ENCODE measurements at regions not wholly inside any gene's neighbourhood (a gene's known extent, or its start where the extent isn't known, plus 50 kb on each side); places are given as distances from the start of the nearest gene placed in this dataset.

GRCh38 chr4:74649193-74649592 is 145.1 kb downstream of the BTC start:
- DNase-seq (ENCODE audit: low read depth), result no peak

DNA sequence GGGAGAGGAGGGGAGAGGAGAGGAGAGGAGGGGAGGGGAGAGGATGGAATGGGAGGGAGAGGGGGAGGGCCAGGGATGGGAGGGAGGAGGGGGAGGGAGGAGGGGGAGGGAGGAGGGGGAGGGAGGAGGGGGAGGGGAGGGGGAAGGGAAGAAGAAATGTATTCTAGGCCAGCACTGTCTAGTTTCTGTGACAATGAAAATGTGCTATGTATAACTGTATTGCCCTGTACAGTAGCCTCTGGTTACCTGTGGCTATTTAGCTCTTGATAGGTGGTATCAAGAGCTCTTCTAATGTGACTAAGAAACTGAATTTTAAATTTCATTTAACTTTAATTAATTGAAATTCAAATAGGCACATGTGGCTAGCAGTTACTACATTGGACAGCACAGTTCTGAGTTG is 143.1 kb downstream of the BTC start:
- DNase-seq (ENCODE audit: low read depth), result no peak

GRCh38 chr4:74653331-74654229 is 140.7 kb downstream of the BTC start:
- no peak for DNase-seq (ENCODE audit: low read depth)

GRCh38 chr4:74654230-74654681 is 140.1 kb downstream of the BTC start:
- no peak for DNase-seq (ENCODE audit: low read depth)

DNA sequence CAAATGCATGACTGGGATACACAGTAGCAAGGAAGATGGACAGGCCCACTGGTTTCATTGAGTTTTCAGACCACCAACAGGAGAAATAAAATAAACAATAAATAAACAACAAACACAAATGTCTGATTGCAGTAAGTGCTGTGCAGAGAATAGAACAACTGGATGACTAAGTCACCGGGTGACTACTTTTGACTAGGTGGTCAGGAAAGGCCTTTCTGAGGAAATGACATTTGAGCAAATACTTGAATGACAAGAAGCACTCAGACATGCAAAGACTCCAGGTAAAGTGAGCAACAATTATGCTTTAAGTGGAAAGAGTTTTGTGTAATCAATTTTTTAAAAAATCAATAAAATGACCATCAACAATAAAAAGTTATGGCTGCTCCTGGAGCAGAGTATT is 137.7 kb downstream of the BTC start:
- no peak for DNase-seq (ENCODE audit: low read depth)

DNA sequence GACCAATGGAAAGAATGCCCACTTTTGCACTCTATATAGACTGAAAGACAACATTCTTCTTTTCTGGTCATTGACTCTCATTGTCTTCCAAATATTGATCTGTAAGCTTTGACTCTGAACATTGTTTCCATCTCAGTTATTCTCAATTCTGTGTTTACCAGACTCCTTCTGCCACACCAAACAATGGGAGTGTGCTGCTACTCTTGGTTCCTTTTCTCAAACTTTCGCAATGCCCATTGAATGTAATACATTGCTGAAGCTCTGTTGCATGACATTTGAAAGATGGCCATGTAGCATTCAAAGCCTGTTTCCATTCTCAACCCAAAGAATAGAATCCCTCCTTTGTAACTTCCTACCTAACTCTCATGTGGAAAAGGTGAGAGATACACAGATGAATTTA is 136.2 kb downstream of the BTC start:
- DNase-seq (ENCODE audit: low read depth), result no peak

DNA sequence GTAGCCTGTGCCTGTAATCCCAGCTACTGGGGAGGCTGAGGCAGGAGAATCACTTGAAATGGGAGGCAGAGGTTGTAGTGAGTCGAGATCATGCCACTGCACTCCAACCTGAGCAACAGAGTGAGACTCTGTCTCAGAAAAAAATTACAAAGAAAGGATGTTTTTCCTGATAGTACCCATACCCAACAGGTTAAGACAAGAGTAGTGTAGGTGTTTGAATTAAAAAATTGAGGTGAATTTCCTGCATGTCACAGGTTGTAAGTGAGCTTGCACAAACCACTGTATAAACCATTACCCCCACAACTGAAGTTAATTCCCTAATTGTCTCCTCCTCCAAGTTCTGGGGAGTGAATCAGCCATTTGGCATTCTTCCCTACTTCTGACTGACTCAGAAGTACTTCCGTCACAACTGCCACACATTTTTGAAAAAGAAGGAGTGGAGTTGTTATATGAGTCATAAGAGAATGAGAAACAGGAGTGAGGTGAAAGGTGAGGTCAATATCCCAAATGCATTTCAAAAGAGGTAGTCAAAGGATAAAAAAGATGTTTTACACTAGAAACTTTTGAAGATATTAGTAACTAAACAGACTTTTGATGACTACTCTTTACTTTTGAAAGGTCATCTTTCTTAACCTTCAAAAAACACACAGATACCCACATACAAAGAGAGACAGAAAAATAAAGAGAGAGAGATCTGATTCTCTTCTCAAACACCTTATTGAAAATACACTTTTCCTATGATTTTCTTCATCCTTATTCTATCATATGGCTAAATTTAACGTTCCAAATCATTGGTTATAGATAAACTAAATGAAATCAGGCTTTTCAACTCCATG is 134.5 kb downstream of the BTC start:
- DNase-seq (ENCODE audit: low read depth), result no peak

- no peak for DNase-seq (ENCODE audit: low read depth)
Measured at GRCh38 chr4:74660866-74661265, 133.5 kb downstream of the BTC start.

DNA sequence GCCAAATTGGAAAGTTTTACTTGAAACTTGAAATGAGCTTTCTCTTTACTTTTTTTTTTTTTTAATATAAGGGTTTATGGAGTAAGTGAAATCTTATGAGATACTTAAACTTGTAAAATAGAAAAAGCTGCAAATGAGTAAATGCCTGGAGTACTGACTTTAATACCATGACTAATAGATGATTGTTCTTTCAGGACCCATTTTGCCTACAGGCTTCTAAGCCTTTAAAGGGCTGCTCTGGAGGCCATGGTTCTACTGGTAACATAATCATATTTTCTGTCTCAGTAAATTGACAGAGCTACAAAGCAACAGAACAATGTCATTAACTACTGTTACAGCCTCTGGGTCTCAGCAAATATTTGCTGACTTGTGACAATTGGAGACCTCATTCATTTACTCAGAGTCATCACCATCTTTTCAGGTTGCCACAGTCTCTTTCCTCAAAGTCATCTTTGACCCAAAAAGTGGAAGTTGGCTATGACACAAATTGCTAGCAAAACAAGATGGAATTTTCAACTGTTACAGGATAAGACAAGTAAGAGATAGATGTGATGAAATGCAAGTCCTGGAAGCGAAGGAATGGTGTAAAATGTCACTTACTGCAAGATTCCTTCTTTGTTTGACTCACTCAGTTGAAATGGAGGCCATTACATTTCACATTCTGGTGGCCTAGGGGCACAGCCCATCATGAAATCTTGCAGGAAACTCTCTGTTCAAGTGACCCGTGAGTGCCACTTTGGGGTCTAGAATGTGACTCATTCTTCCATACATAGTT is 132.7 kb downstream of the BTC start:
- no peak for DNase-seq (ENCODE audit: low read depth)

DNA sequence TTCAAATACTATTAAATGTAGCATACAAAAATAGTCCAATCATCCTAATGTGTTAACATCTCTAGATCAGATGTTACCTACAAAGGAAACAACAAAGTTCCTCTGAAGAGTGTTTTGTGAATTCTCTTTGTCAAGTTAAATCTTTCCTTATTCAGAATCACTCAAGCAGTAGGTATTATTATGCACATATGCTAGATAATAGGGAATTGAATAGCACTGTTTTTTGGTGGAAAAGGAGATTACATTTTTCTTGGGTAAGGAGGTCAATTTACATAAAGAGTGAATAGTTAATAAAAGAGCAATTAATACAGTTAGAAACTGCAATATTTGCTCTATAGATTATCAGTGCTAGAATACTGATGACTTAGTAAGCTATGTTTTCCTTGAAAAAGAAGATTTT is 130.7 kb downstream of the BTC start:
- DNase-seq (ENCODE audit: low read depth), result no peak

GRCh38 chr4:74665346-74665745 is 129.0 kb downstream of the BTC start:
- no peak for DNase-seq (ENCODE audit: low read depth)

DNA sequence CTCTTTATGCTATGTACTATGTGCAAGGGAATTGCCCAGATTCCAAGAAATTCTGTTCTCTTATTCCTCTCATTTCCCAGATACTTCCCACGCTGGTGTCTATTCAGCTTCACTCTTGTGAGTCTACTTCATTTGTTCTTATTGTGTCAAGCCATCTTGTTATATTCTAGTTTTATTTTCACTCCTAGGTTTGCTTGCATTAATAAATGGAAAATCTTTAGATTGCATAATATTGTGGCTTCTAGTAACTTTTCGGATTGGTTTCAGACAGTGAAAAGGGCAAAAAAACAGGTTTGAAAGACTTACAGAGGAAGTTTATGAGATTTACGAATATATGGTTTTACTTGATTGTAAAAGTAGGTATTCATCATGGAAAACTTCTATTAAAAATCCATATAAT is 128.4 kb downstream of the BTC start:
- DNase-seq (ENCODE audit: low read depth), result no peak

DNA sequence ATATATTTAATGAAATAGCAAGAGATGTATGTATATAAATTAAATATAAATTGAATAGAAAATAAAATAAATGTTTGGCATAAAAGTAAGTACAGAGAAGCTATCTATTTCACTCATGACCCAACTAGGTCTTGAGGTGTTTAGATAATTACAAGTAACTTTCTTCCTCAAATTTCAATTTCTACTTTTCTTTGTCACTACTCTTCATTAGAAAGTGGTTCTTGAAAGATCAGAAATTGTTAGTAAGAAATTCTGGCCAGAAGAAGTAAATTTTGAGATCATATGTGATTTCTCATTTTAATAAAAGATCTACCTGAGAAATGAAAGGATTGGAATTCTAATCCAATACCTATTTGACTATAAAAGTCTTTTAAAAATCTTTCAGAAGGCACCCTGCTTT is 126.9 kb downstream of the BTC start:
- DNase-seq (ENCODE audit: low read depth), result no peak

GRCh38 chr4:74667944-74668343 is 126.4 kb downstream of the BTC start:
- no peak for DNase-seq (ENCODE audit: low read depth)

DNA sequence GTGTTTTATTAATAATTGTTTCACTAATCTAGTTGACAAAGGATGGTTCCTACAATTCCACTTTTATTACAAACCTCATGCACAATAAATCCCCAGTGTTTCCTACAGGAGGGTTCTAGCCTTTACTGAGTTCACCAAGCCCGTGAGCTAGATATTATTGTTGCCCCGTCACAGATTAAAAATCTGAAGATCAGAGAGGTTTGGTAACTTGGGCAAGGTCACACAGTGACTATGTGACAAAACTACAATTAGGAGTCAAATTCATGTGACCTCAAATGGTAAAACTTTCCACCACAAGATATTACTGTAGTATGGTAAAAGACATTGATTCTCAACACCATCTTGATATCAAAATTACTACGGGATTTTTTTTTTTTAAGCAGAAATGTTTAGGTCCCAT is 124.6 kb downstream of the BTC start:
- DNase-seq (ENCODE audit: low read depth), result no peak

GRCh38 chr4:74670583-74670982 is 123.7 kb downstream of the BTC start:
- no peak for DNase-seq (ENCODE audit: low read depth)

- DNase-seq (ENCODE audit: low read depth), result peak; percentile 26
Measured at GRCh38 chr4:74671080-74671698, 123.1 kb downstream of the BTC start.

- no peak for DNase-seq (ENCODE audit: low read depth)
Measured at GRCh38 chr4:74674750-74675149, 119.6 kb downstream of the BTC start.

DNA sequence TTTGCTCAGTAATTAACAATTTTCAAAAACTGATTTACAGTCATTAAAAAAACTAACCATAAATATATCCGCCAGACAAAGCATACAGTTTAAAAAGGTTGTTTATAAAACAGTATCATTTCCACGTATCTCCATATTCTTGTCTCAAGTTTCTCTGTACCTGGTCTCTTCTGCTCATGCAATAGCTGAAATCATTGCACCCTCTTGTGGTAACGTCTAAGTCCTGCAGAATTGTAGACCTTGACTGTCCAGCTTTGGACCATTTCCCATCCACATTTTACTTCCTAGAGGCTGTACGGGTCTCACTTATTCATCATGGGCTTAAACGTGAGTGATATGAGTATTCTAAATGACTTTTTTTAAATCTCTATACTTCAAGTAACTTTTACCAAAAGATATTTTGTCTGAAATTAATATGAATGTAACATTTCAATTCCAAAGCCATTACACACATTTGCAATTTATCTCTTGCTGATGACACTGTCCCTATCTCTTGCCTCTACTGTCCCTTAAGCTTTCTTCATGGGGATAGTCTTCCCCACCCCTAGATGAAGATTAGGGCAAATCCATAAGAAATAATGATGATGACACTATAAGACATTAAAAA is 118.5 kb downstream of the BTC start:
- no peak for DNase-seq (ENCODE audit: low read depth)

GRCh38 chr4:74682567-74683359 is 111.6 kb downstream of the BTC start:
- no peak for DNase-seq (ENCODE audit: low read depth)

DNA sequence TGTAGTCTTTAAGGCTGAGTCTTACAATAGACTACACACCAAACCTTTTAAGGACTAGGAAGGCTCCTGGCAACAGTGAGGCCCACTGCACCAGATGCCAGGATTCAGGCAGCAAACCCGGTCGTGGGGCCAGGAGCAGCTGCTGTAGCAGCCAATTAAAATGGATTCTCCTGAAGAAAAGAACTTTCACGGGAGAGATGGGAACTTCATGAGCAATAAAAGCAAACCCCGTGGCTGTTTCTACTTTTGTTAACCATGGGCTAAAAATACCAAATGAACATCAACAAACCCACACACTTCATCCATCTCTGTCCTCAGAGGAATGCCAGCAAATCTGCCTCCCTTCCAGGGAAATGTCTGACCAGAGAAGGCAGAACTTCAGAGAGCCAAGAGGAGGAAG is 101.4 kb downstream of the BTC start:
- DNase-seq (ENCODE audit: low read depth), result no peak

All from activated T-cell treated with anti-CD3 and anti-CD28 coated beads for 1 hour (primary cell).